IMR-90 (cell line): ENCODE measurements at regions not wholly inside any gene's neighbourhood (a gene's known extent, or its start where the extent isn't known, plus 50 kb on each side); places are given as distances from the start of the nearest gene placed in this dataset.

Source experiments
- ATAC-seq: fragments of 200-7000 bp; cut with Tn5 transposase; 2 replicates; pipeline ENCODE4 v1.9.1; 2020; ENCODE audit warnings: low read depth, mild to moderate bottlenecking, moderate library complexity
- BruUV-seq: library from RNA; stranded (reverse); fragments of 400-500 nt; replicated peaks from 2 replicates; lab custom pipeline; 2021; lab: Mats Ljungman, UMichigan
- CTCF ChIA-PET: fragments of 300-600 bp; formaldehyde crosslinking; extraction: SDS; loops from one replicate; lab custom pipeline; 2021; ENCODE audit warnings: antibody characterized with exemption; lab: Yijun Ruan, JAX
- POLR2A ChIA-PET: fragments of 300-600 bp; sonication (Branson Sonifier 250); formaldehyde crosslinking; loops from one replicate; lab custom pipeline; 2022; ENCODE audit warnings: antibody characterized with exemption; ENCODE audit not compliant: unreplicated experiment; lab: Charles Lee
- DNase-seq: peaks from one replicate; pipeline ENCODE4 v3.0.0; 2013
- H2AFZ ChIP-seq: replicated peaks from 2 replicates; pipeline ENCODE3; 2013; ENCODE audit warnings: low read length, mild to moderate bottlenecking; ENCODE audit not compliant: poor library complexity
- H2AK5ac ChIP-seq: 2 replicates; pipeline ENCODE4 v1.6.1; 2013; ENCODE audit warnings: low read depth, low read length, inconsistent platforms
- H2AK9ac ChIP-seq: replicated peaks from 2 replicates; pipeline ENCODE3; 2013; ENCODE audit warnings: mild to moderate bottlenecking, low read depth, low read length, moderate library complexity; ENCODE audit not compliant: poor library complexity
- H2BK120ac ChIP-seq: 2 replicates; pipeline ENCODE4 v1.6.1; 2013; ENCODE audit warnings: low read depth, low read length, inconsistent platforms
- H2BK15ac ChIP-seq: 3 replicates; pipeline ENCODE4 v1.6.1; 2013; ENCODE audit warnings: low read depth, low read length, inconsistent platforms
- H2BK20ac ChIP-seq: 2 replicates; pipeline ENCODE4 v1.6.1; 2013; ENCODE audit warnings: low read depth, mild to moderate bottlenecking, inconsistent platforms, low read length, moderate library complexity
- H2BK5ac ChIP-seq: 2 replicates; pipeline ENCODE4 v1.6.1; 2013; ENCODE audit warnings: mild to moderate bottlenecking, low read depth, low read length, inconsistent platforms; ENCODE audit not compliant: poor library complexity, severe bottlenecking
- H3K14ac ChIP-seq: replicated peaks from 2 replicates; pipeline ENCODE4 v1.6.1; 2013; ENCODE audit warnings: low read depth, low read length, inconsistent platforms
- H3K18ac ChIP-seq: 2 replicates; pipeline ENCODE4 v1.6.1; 2013; ENCODE audit warnings: low read depth, low read length, control low read depth
- H3K23ac ChIP-seq: 2 replicates; pipeline ENCODE4 v1.6.1; 2013; ENCODE audit warnings: low read depth, low read length, inconsistent platforms
- H3K27ac ChIP-seq: 2 replicates; pipeline ENCODE4 v1.5.1; 2013; ENCODE audit warnings: mild to moderate bottlenecking, control low read depth, low read length; ENCODE audit not compliant: insufficient read depth
- H3K27me3 ChIP-seq: 2 replicates; pipeline ENCODE4 v1.6.1; 2013; ENCODE audit warnings: low read length; ENCODE audit not compliant: control insufficient read depth, insufficient read depth
- H3K36me3 ChIP-seq: 2 replicates; pipeline ENCODE4 v1.6.1; 2013; ENCODE audit warnings: low read length, mixed read lengths; ENCODE audit not compliant: control insufficient read depth, insufficient read depth
- H3K4ac ChIP-seq: 2 replicates; pipeline ENCODE4 v1.6.1; 2013; ENCODE audit warnings: low read depth, low read length, inconsistent platforms
- H3K4me1 ChIP-seq: 2 replicates; pipeline ENCODE4 v1.6.1; 2013; ENCODE audit warnings: low read length, mixed read lengths; ENCODE audit not compliant: control insufficient read depth, insufficient read depth
- H3K4me2 ChIP-seq: 2 replicates; pipeline ENCODE4 v1.6.1; 2013; ENCODE audit warnings: low read depth, mild to moderate bottlenecking, control low read depth, low read length, moderate library complexity
- H3K4me3 ChIP-seq: 2 replicates; pipeline ENCODE4 v1.5.1; 2013; ENCODE audit warnings: low read depth, mild to moderate bottlenecking, control low read depth, low read length, moderate library complexity; ENCODE audit not compliant: insufficient read depth
- H3K56ac ChIP-seq: 2 replicates; pipeline ENCODE4 v1.6.1; 2013; ENCODE audit warnings: low read length, inconsistent platforms; ENCODE audit not compliant: insufficient read depth; ENCODE audit errors: extremely low read depth
- H3K79me1 ChIP-seq, 2 experiments: 2 replicates each; pipeline ENCODE4 v1.6.1; 2013; ENCODE audit warnings: low read length in 2 of 2, inconsistent platforms in 1 of 2, low read depth in 1 of 2
- H3K9ac ChIP-seq: 2 replicates; pipeline ENCODE4 v1.6.1; 2013; ENCODE audit warnings: low read depth, low read length, control low read depth
- H3K9me1 ChIP-seq: 2 replicates; pipeline ENCODE4 v1.6.1; 2013; ENCODE audit warnings: low read length, inconsistent platforms; ENCODE audit not compliant: insufficient read depth
- H3K9me3 ChIP-seq: 2 replicates; pipeline ENCODE4 v1.6.1; 2013; ENCODE audit warnings: low read length; ENCODE audit not compliant: control insufficient read depth, insufficient read depth
- H4K20me1 ChIP-seq: 2 replicates; pipeline ENCODE4 v1.6.1; 2013; ENCODE audit warnings: low read length, inconsistent platforms; ENCODE audit not compliant: insufficient read depth
- H4K5ac ChIP-seq: 2 replicates; pipeline ENCODE4 v1.6.1; 2013; ENCODE audit warnings: mild to moderate bottlenecking, low read depth, low read length, control low read depth
- H4K8ac ChIP-seq, 2 experiments: 2 replicates each; pipeline ENCODE4 v1.6.1; 2013; ENCODE audit warnings: low read depth in 2 of 2, low read length in 2 of 2, control low read depth in 1 of 2, inconsistent platforms in 1 of 2
- H4K91ac ChIP-seq: 2 replicates; pipeline ENCODE4 v1.6.1; 2013; ENCODE audit warnings: low read depth, low read length, inconsistent platforms; ENCODE audit not compliant: insufficient read depth
- CEBPB ChIP-seq: IDR thresholded peaks from 2 replicates; pipeline ENCODE4 v1.6.1; 2012; ENCODE audit warnings: low read depth, low read length, improper control_type of control experiment
- CHD1 ChIP-seq: IDR thresholded peaks from 2 replicates; pipeline ENCODE4 v1.6.1; 2012; ENCODE audit warnings: low read depth, low read length, improper control_type of control experiment
- ELK1 ChIP-seq: fragments of 150-350 bp; IDR thresholded peaks from 2 replicates; pipeline ENCODE4 v1.6.1; 2016; ENCODE audit warnings: low read depth, mild to moderate bottlenecking, low read length, moderate library complexity, borderline replicate concordance
- FOS ChIP-seq: fragments of 150-350 bp; IDR thresholded peaks from 2 replicates; pipeline ENCODE4 v1.6.1; 2016; ENCODE audit warnings: low read depth, low read length
- MXI1 ChIP-seq: IDR thresholded peaks from 2 replicates; pipeline ENCODE4 v1.6.1; 2012; ENCODE audit warnings: low read depth, mild to moderate bottlenecking, low read length, moderate library complexity, borderline replicate concordance
- RAD21 ChIP-seq: IDR thresholded peaks from 2 replicates; pipeline ENCODE4 v1.6.1; 2012; ENCODE audit warnings: low read length, improper control_type of control experiment
- RCOR1 ChIP-seq: IDR thresholded peaks from 2 replicates; pipeline ENCODE4 v1.6.1; 2012; ENCODE audit warnings: mild to moderate bottlenecking, low read length, improper control_type of control experiment; ENCODE audit not compliant: insufficient replicate concordance
- RFX5 ChIP-seq: IDR thresholded peaks from 2 replicates; pipeline ENCODE4 v1.8.0; 2012; ENCODE audit warnings: low read depth, mild to moderate bottlenecking, low read length, moderate library complexity
- SMC3 ChIP-seq: fragments of 150-350 bp; IDR thresholded peaks from 2 replicates; pipeline ENCODE4 v1.6.1; 2016; ENCODE audit warnings: low read depth, mild to moderate bottlenecking, antibody characterized with exemption, low read length, moderate library complexity
- USF2 ChIP-seq: fragments of 150-350 bp; IDR thresholded peaks from 2 replicates; pipeline ENCODE4 v1.6.1; 2017; ENCODE audit warnings: mild to moderate bottlenecking, antibody characterized with exemption, low read length, low read depth
- dilution Hi-C: fragments of 300-500 bp; cut with HindIII; formaldehyde crosslinking; loops from one replicate; pipeline ENCODE4 v1.14.3; 2018; ENCODE audit warnings: low sequenced_read_pairs; ENCODE audit not compliant: unreplicated experiment
- in situ Hi-C: fragments of 300-500 bp; cut with MboI; formaldehyde crosslinking; loops from 3 replicates; pipeline ENCODE4 v1.14.3; 2019; ENCODE audit warnings: low sequenced_read_pairs, inconsistent platforms, mixed read lengths
- intact Hi-C: fragments of 100-400 bp; cut with micrococcal nuclease; formaldehyde crosslinking; loops from 2 replicates; pipeline ENCODE4 v1.10.0; 2022

GRCh38 chr11:92391364-92391763 is 166.7 kb downstream of the FAT3 start:
- DNase-seq = no peak
- Histone ChIP-seq H2AK5ac (no peak overlapping the region), H3K36me3 (no peaks in the 10 kb centered on the region), H3K14ac (no peak overlapping the region), H3K56ac (no peak overlapping the region), H3K4me1 (no peaks in the 10 kb centered on the region), H3K4me2 (no peak overlapping the region), H4K91ac (no peak overlapping the region), H3K9me3 (no peaks in the 10 kb centered on the region), H3K4me3 (no peak overlapping the region), H2AFZ (no peak overlapping the region), H3K27ac (no peak overlapping the region), H2BK15ac (no peak overlapping the region), H4K8ac (no peak overlapping the region), H3K4ac (no peak overlapping the region), H2BK20ac (no peak overlapping the region), H2BK5ac (no peak overlapping the region), H3K79me1 (no peaks in the 10 kb centered on the region), H2BK120ac (no peak overlapping the region), H4K20me1 (no peaks in the 10 kb centered on the region), H3K9me1 (no peaks in the 10 kb centered on the region), H3K27me3 (no peaks in the 10 kb centered on the region; the same call in 1 of the 2 replicates), H3K23ac (no peak overlapping the region), H2AK9ac (no peak overlapping the region), H3K18ac (no peak overlapping the region), H4K5ac (no peak overlapping the region), H3K9ac (no peak overlapping the region)
- POLR2A ChIA-PET = no interaction called here
- ATAC-seq = no peak
- in situ Hi-C loops (no loop called here), intact Hi-C loops (no loop called here), dilution Hi-C loops (no loop called here)
- CTCF ChIA-PET = no interaction called here
- TF ChIP-seq RFX5 (no peak), RCOR1 (no peak), ELK1 (no peak), SMC3 (no peak), USF2 (no peak), FOS (no peak), CHD1 (no peak), RAD21 (no peak), CEBPB (no peak), MXI1 (no peak)
- no TSS peak for BruUV-seq
